IMR-90 (cell line): ENCODE measurements at regions not wholly inside any gene's neighbourhood (a gene's known extent, or its start where the extent isn't known, plus 50 kb on each side); places are given as distances from the start of the nearest gene placed in this dataset.

Source experiments
- ATAC-seq: fragments of 200-7000 bp; cut with Tn5 transposase; 2 replicates; pipeline ENCODE4 v1.9.1; 2020; ENCODE audit warnings: low read depth, mild to moderate bottlenecking, moderate library complexity
- BruUV-seq: library from RNA; stranded (reverse); fragments of 400-500 nt; replicated peaks from 2 replicates; lab custom pipeline; 2021; lab: Mats Ljungman, UMichigan
- CTCF ChIA-PET: fragments of 300-600 bp; formaldehyde crosslinking; extraction: SDS; loops from one replicate; lab custom pipeline; 2021; ENCODE audit warnings: antibody characterized with exemption; lab: Yijun Ruan, JAX
- POLR2A ChIA-PET: fragments of 300-600 bp; sonication (Branson Sonifier 250); formaldehyde crosslinking; loops from one replicate; lab custom pipeline; 2022; ENCODE audit warnings: antibody characterized with exemption; ENCODE audit not compliant: unreplicated experiment; lab: Charles Lee
- DNase-seq: peaks from one replicate; pipeline ENCODE4 v3.0.0; 2013
- H2AFZ ChIP-seq: replicated peaks from 2 replicates; pipeline ENCODE3; 2013; ENCODE audit warnings: low read length, mild to moderate bottlenecking; ENCODE audit not compliant: poor library complexity
- H2AK5ac ChIP-seq: 2 replicates; pipeline ENCODE4 v1.6.1; 2013; ENCODE audit warnings: low read depth, low read length, inconsistent platforms
- H2AK9ac ChIP-seq: replicated peaks from 2 replicates; pipeline ENCODE3; 2013; ENCODE audit warnings: mild to moderate bottlenecking, low read depth, low read length, moderate library complexity; ENCODE audit not compliant: poor library complexity
- H2BK120ac ChIP-seq: 2 replicates; pipeline ENCODE4 v1.6.1; 2013; ENCODE audit warnings: low read depth, low read length, inconsistent platforms
- H2BK15ac ChIP-seq: 3 replicates; pipeline ENCODE4 v1.6.1; 2013; ENCODE audit warnings: low read depth, low read length, inconsistent platforms
- H2BK20ac ChIP-seq: 2 replicates; pipeline ENCODE4 v1.6.1; 2013; ENCODE audit warnings: low read depth, mild to moderate bottlenecking, inconsistent platforms, low read length, moderate library complexity
- H2BK5ac ChIP-seq: 2 replicates; pipeline ENCODE4 v1.6.1; 2013; ENCODE audit warnings: mild to moderate bottlenecking, low read depth, low read length, inconsistent platforms; ENCODE audit not compliant: poor library complexity, severe bottlenecking
- H3K14ac ChIP-seq: replicated peaks from 2 replicates; pipeline ENCODE4 v1.6.1; 2013; ENCODE audit warnings: low read depth, low read length, inconsistent platforms
- H3K18ac ChIP-seq: 2 replicates; pipeline ENCODE4 v1.6.1; 2013; ENCODE audit warnings: low read depth, low read length, control low read depth
- H3K23ac ChIP-seq: 2 replicates; pipeline ENCODE4 v1.6.1; 2013; ENCODE audit warnings: low read depth, low read length, inconsistent platforms
- H3K27ac ChIP-seq: 2 replicates; pipeline ENCODE4 v1.5.1; 2013; ENCODE audit warnings: mild to moderate bottlenecking, control low read depth, low read length; ENCODE audit not compliant: insufficient read depth
- H3K27me3 ChIP-seq: 2 replicates; pipeline ENCODE4 v1.6.1; 2013; ENCODE audit warnings: low read length; ENCODE audit not compliant: control insufficient read depth, insufficient read depth
- H3K36me3 ChIP-seq: 2 replicates; pipeline ENCODE4 v1.6.1; 2013; ENCODE audit warnings: low read length, mixed read lengths; ENCODE audit not compliant: control insufficient read depth, insufficient read depth
- H3K4ac ChIP-seq: 2 replicates; pipeline ENCODE4 v1.6.1; 2013; ENCODE audit warnings: low read depth, low read length, inconsistent platforms
- H3K4me1 ChIP-seq: 2 replicates; pipeline ENCODE4 v1.6.1; 2013; ENCODE audit warnings: low read length, mixed read lengths; ENCODE audit not compliant: control insufficient read depth, insufficient read depth
- H3K4me2 ChIP-seq: 2 replicates; pipeline ENCODE4 v1.6.1; 2013; ENCODE audit warnings: low read depth, mild to moderate bottlenecking, control low read depth, low read length, moderate library complexity
- H3K4me3 ChIP-seq: 2 replicates; pipeline ENCODE4 v1.5.1; 2013; ENCODE audit warnings: low read depth, mild to moderate bottlenecking, control low read depth, low read length, moderate library complexity; ENCODE audit not compliant: insufficient read depth
- H3K56ac ChIP-seq: 2 replicates; pipeline ENCODE4 v1.6.1; 2013; ENCODE audit warnings: low read length, inconsistent platforms; ENCODE audit not compliant: insufficient read depth; ENCODE audit errors: extremely low read depth
- H3K79me1 ChIP-seq, 2 experiments: 2 replicates each; pipeline ENCODE4 v1.6.1; 2013; ENCODE audit warnings: low read length in 2 of 2, inconsistent platforms in 1 of 2, low read depth in 1 of 2
- H3K9ac ChIP-seq: 2 replicates; pipeline ENCODE4 v1.6.1; 2013; ENCODE audit warnings: low read depth, low read length, control low read depth
- H3K9me1 ChIP-seq: 2 replicates; pipeline ENCODE4 v1.6.1; 2013; ENCODE audit warnings: low read length, inconsistent platforms; ENCODE audit not compliant: insufficient read depth
- H3K9me3 ChIP-seq: 2 replicates; pipeline ENCODE4 v1.6.1; 2013; ENCODE audit warnings: low read length; ENCODE audit not compliant: control insufficient read depth, insufficient read depth
- H4K20me1 ChIP-seq: 2 replicates; pipeline ENCODE4 v1.6.1; 2013; ENCODE audit warnings: low read length, inconsistent platforms; ENCODE audit not compliant: insufficient read depth
- H4K5ac ChIP-seq: 2 replicates; pipeline ENCODE4 v1.6.1; 2013; ENCODE audit warnings: mild to moderate bottlenecking, low read depth, low read length, control low read depth
- H4K8ac ChIP-seq, 2 experiments: 2 replicates each; pipeline ENCODE4 v1.6.1; 2013; ENCODE audit warnings: low read depth in 2 of 2, low read length in 2 of 2, control low read depth in 1 of 2, inconsistent platforms in 1 of 2
- H4K91ac ChIP-seq: 2 replicates; pipeline ENCODE4 v1.6.1; 2013; ENCODE audit warnings: low read depth, low read length, inconsistent platforms; ENCODE audit not compliant: insufficient read depth
- BHLHE40 ChIP-seq: fragments of 150-350 bp; IDR thresholded peaks from 2 replicates; pipeline ENCODE4 v1.6.1; 2016; ENCODE audit warnings: mild to moderate bottlenecking, low read depth, low read length
- CEBPB ChIP-seq: IDR thresholded peaks from 2 replicates; pipeline ENCODE4 v1.6.1; 2012; ENCODE audit warnings: low read depth, low read length, improper control_type of control experiment
- ELK1 ChIP-seq: fragments of 150-350 bp; IDR thresholded peaks from 2 replicates; pipeline ENCODE4 v1.6.1; 2016; ENCODE audit warnings: low read depth, mild to moderate bottlenecking, low read length, moderate library complexity, borderline replicate concordance
- MXI1 ChIP-seq: IDR thresholded peaks from 2 replicates; pipeline ENCODE4 v1.6.1; 2012; ENCODE audit warnings: low read depth, mild to moderate bottlenecking, low read length, moderate library complexity, borderline replicate concordance
- POLR2A ChIP-seq: IDR thresholded peaks from 2 replicates; pipeline ENCODE4 v1.6.1; 2012; ENCODE audit warnings: mild to moderate bottlenecking, low read depth, low read length
- USF2 ChIP-seq: fragments of 150-350 bp; IDR thresholded peaks from 2 replicates; pipeline ENCODE4 v1.6.1; 2017; ENCODE audit warnings: mild to moderate bottlenecking, antibody characterized with exemption, low read length, low read depth
- WGBS, 2 experiments: methylation state at CpG; one replicate each; pipeline versions ENCODE4 v1.1.5 to v1.1.7; 2013; ENCODE audit warnings: missing lambda C conversion rate in 2 of 2; ENCODE audit not compliant: insufficient read length in 1 of 2; ENCODE audit errors: extremely low coverage in 2 of 2; 5-methylcytosine and 5-hydroxymethylcytosine counted together
- dilution Hi-C: fragments of 300-500 bp; cut with HindIII; formaldehyde crosslinking; loops from one replicate; pipeline ENCODE4 v1.14.3; 2018; ENCODE audit warnings: low sequenced_read_pairs; ENCODE audit not compliant: unreplicated experiment
- in situ Hi-C: fragments of 300-500 bp; cut with MboI; formaldehyde crosslinking; loops from 3 replicates; pipeline ENCODE4 v1.14.3; 2019; ENCODE audit warnings: low sequenced_read_pairs, inconsistent platforms, mixed read lengths
- intact Hi-C: fragments of 100-400 bp; cut with micrococcal nuclease; formaldehyde crosslinking; loops from 2 replicates; pipeline ENCODE4 v1.10.0; 2022

GRCh38 chr3:41143421-41144031 lies 55.8 kb upstream of the CTNNB1 start:
- no peak overlapping the region for H3K18ac ChIP-seq
- H3K23ac ChIP-seq: no peak overlapping the region
- H2BK15ac ChIP-seq: no peak overlapping the region
- DNase-seq (no peak), ATAC-seq (no peak)
- no TSS peak for BruUV-seq
- no peak overlapping the region for H2AK5ac ChIP-seq
- no peak overlapping the region for H2AK9ac ChIP-seq
- H2BK5ac ChIP-seq: no peak overlapping the region
- H4K20me1 ChIP-seq: no peaks in the 10 kb centered on the region
- ChIA-PET POLR2A (no interaction called here), CTCF (no interaction called here)
- TF ChIP-seq ELK1: no peak
- TF ChIP-seq MXI1: no peak
- TF ChIP-seq BHLHE40: no peak
- no peak for TF ChIP-seq POLR2A
- TF ChIP-seq CEBPB: no peak
- no peak for TF ChIP-seq USF2
- H3K9me1 ChIP-seq: no peaks in the 10 kb centered on the region
- dilution Hi-C loops: no loop called here
- H3K4me3 ChIP-seq: no peak overlapping the region
- no peak overlapping the region for H2BK20ac ChIP-seq
- no peak overlapping the region for H2BK120ac ChIP-seq
- intact Hi-C loops: no loop called here
- no peak overlapping the region for H3K4me2 ChIP-seq
- no peaks in the 10 kb centered on the region for H3K9me3 ChIP-seq
- H4K91ac ChIP-seq: no peak overlapping the region
- H4K5ac ChIP-seq: no peak overlapping the region
- H3K27me3 ChIP-seq: no peaks in the 10 kb centered on the region
- H3K4ac ChIP-seq: no peak overlapping the region
- no CpG with 5 or more reads among the region's 3 CpGs for WGBS, 2 experiments
- H3K79me1 ChIP-seq: no peaks in the 10 kb centered on the region
- H3K27ac ChIP-seq: no peak overlapping the region
- H3K36me3 ChIP-seq: no peaks in the 10 kb centered on the region
- no peak overlapping the region for H2AFZ ChIP-seq
- no peak overlapping the region for H4K8ac ChIP-seq
- H3K9ac ChIP-seq: no peak overlapping the region
- no peaks in the 10 kb centered on the region for H3K4me1 ChIP-seq
- no peak overlapping the region for H3K14ac ChIP-seq
- no peak overlapping the region for H3K56ac ChIP-seq
- in situ Hi-C loops: no loop called here
